Stimulated activated CD8-positive, alpha-beta memory T cell treated with anti-CD3 and anti-CD28 coated beads, Interleukin-15, amount 100 ng/mL, for 48 hours (primary cell): ENCODE measurements at regions not wholly inside any gene's neighbourhood (a gene's known extent, or its start where the extent isn't known, plus 50 kb on each side); places are given as distances from the start of the nearest gene placed in this dataset.

Experiments used
- DNase-seq, 2 donors: peaks; one replicate each; pipeline ENCODE4 v3.0.0-alpha.2; 2020; ENCODE audit warnings: low read depth in 2 of 2

DNA sequence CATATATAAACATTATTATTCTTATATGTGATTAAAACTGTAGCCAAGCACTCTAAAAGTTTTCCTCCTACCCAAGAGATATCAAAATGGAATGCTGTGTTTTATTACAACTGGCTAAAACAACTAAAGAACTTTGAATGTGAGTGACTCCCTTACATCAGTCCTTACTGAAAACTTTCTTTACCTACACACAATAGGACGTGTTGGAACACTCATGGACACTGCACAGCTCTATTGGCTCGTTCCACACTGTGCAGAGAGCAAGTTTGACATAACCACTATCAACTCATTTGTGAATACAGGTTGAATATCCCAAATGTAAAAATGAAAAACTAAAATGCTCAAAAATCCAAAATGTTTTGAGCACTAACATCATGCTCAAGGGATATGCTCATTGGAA is 650.6 kb downstream of the SLC4A3 start:
- DNase-seq = no peak

- no peak for DNase-seq
These were observed 651.9 kb downstream of the SLC4A3 start for GRCh38 chr2:220279372-220279771.

DNA sequence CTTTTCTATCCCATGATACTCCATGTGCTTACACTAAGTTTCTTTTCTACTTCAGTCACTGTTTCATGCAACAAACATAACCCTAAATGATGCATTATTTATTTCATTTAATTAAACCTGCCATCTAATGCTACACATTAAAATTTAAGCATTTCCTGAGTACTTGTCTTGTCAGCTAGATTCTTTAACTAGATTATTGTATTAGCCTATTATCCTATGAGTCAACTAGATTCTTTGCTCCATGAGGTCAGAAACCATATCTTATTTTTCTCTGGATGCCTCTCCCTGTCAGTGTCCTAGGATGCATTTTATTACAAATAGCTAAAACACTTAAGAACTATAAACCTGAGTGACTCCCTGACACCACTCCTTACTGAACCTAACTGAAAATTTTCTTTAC is 652.4 kb downstream of the SLC4A3 start:
- DNase-seq = no peak

- no peak for DNase-seq
These were observed 653.3 kb downstream of the SLC4A3 start for GRCh38 chr2:220280736-220281135.

DNA sequence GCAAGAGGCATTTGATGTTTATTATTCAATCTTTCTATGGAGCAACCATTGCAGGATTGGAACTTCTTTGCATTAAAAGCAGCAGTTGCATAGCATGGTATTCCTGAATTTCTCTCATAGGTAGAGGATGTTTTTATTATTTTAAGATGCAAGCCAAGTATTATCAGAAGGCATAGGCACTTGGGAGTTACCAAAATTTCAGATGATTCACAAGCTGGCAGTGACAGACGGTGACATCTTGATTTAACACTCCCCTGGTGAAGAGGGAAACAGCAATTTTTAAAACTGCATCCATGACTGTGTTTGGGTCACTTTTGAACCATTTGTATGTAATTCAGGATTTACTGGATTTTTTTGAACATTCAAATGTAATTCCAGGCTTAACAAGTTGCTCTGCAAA is 654.3 kb downstream of the SLC4A3 start:
- no peak for DNase-seq

GRCh38 chr2:220282236-220282635 is 654.8 kb downstream of the SLC4A3 start:
- no peak for DNase-seq

DNA sequence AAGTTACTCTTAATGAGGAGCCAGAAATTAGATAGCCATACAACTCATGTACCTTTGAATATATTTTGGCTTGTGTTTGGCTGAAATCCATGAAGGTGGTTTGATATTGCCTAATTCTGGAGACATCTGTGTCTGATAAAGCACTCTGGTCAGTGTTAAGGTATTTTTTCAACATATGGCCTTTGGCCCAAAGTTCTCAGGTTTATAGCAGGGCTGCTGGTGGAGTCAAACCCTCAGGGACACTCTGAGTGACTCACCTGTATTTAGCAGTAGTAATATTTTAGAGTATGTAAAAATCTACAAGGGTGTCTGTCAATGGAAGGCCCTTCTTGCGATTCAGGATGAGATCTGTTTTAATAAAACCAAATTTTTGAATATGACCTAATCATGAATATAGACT is 666.5 kb downstream of the SLC4A3 start:
- no peak for DNase-seq

DNA sequence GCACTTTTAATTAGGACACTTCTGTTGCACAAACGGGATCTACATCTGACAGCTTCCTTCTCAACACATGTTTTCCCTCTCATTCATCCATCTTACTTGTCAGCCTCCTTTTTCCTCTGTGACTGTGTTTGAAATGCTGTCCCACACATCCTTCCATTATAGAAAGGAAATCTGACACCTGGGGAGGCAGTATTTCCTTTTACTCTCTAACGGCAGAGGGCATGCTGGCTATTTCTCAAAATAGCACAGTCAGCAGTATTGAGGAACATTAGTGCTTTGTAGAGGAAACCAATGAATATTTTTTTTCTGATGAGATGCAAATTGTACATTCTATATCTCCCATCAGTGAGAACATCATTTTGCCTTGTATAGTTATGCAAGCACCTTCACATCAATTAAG is 668.7 kb downstream of the SLC4A3 start:
- DNase-seq = no peak

- DNase-seq = no peak
These were observed 669.7 kb downstream of the SLC4A3 start for GRCh38 chr2:220297093-220297492.

- no peak for DNase-seq
These were observed 673.4 kb downstream of the SLC4A3 start for GRCh38 chr2:220300806-220301205.

DNA sequence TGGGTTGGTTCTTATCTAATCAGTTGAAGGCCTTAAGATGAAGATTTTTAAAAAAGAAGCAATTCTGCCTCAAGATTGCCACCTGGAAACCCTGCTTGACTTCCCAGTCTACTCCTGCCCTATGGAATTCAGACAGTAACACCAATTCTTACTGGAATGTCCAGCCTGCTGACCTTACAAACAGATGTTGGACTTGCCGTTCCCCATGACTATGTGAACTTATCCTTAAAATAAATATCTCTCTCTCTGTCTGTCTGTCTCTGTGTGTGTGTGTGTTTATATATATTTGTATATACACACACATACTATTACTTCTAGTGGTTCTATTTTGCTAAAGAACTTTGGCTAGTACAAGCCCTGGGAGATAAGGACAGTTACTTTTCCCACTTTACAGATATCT is 675.3 kb downstream of the SLC4A3 start:
- DNase-seq = no peak

DNA sequence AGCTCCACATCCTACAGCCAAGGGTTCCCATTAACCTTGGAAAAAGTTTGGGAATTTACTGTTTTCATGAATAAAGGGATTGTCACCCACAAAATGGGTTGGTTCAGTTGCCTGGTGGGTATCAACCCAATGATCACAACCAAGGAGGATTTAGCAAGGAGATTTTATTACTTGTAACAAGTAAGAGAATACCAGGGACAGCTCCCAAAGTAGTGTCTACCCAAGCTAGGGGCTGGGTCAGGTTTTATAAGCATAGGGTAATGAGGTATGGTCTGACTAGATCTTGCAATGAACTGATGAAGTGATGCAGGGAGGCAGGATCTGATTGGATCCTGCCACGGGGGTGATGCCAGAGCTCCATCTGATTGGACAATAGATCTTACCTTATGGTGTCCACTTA is 681.8 kb downstream of the SLC4A3 start:
- DNase-seq = no peak

DNA sequence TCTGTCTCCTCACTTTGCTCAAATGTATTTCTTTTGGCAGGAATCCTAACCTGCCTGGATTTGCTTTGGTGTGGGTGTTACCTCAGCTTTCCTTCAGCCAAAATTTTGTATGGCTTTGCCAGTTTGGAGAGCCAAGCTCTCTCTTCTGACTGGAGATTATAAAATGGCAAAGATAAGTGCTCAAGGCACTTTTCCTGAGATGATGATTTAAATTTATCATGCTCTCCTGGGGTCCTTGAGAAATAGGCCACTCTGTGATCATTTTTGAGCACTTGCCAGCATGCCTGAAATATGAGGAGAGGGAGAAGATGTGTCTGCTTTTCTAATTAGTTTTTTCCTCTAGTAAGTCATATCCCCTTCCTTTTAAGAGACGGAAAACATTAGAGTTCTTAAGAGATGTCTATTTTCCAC is 683.0 kb downstream of the SLC4A3 start:
- DNase-seq = no peak

DNA sequence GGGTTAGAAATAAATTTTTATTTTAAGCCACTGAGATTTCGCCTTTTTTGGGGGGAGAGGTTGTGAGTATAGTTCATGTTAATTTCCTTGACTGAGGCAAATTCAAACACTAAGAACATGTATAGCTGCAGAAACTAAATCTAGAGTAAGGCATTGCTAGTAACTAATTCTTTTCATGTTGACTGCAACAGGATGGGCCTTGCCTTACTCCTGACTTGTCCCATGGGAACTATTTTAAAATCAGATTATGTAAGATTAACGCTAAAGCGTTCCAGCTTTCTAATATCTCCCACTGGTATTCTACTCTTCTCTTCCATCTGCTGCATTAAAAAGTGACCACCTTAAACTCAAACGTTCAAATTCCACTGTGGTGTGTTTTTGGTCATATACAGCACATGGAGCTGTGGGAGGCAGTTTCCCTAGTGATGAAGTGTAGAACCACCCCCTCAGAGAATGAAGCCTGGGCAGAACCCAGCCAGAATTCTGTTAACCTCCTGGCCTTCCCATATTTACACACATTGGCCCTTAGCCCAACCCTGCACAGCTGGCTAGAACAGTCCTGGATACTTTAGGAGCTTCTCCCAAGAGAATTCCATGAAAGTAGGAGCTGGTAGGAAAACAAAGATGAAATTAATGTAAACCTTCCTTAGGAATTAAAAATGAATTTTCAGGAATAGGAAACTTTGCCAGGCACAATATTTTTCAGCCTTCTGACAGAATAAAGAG is 687.8 kb downstream of the SLC4A3 start:
- DNase-seq = no peak

- DNase-seq = no peak
These were observed 690.6 kb downstream of the SLC4A3 start for GRCh38 chr2:220318037-220318436.

GRCh38 chr2:220318508-220318907 is 691.1 kb downstream of the SLC4A3 start:
- no peak for DNase-seq

DNA sequence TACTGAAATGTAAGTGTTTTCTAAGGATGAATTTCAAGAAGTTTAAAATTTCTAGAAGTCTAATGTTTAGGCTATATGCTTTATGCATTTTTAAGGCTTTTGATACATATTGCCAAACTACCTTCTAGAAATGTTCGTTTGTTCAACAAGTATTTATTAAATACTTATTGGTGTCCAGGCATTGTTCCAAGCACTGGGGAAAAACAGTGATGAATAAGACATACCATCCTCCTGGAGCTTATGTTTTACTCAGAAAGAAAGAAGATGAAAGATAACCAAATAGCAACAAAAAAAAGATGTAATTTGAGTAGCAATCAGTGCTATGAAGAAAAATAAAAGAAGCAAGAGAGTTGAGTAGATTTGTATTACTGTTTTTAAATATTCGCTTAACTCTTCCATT is 692.9 kb downstream of the SLC4A3 start:
- DNase-seq = no peak

- DNase-seq = no peak
These were observed 705.5 kb downstream of the SLC4A3 start for GRCh38 chr2:220332886-220333285.

DNA sequence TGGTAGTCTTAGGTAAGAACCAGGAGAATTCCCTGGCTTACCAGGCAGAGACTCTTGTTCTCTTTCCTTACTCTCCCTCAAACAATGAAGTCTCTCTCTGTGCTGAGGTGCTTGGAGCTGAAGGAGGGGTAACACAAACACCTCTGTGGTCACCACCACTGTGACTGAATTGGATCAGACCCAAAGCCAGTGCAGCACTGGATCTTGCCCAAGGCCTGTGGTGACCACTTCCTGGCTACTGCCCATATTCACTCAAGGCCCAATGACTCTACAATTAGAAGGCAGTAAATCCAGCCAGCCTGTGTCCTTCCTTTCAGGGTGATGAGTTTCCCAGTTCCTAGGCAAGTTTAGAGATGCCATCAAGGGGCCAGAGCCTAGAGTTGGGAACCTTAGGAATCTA is 706.8 kb downstream of the SLC4A3 start:
- DNase-seq = no peak

DNA sequence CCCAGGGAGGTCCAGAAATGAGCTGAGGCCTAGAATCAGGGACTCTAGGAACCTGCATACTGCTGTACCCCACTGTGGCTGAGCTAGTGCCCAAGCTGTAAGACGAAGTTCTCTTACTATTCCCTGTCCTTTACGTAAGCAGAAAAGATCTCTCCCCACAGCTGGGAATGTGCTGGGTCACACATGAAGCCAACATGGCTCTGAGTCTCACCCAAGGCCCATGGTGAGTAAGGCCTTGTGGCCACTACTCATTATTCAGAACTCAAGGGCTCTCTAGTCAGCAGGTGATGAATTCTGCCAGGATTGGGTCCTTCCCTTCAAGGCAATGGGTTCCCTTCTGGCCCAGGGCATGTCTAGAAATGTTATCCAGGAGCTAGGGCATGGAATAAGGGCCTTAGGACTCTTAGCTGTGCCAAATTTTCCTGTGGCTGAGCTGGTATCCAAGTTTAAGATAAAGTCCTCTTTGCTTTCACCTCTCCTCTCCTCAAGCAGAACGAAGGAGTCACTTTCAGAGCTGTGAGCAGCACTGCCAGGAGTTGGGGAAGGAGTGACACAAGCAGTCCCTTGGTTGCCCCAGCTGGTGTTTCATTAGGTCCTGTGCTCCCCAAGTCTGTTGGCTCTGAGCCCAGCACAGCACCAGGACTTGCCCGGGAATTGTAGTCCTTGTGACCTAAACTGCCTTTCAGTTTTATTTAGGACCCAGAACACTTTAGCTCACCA is 707.6 kb downstream of the SLC4A3 start:
- DNase-seq = no peak

- DNase-seq = no peak
These were observed 708.1 kb downstream of the SLC4A3 start for GRCh38 chr2:220335591-220335915.

- no peak for DNase-seq
These were observed 709.3 kb downstream of the SLC4A3 start for GRCh38 chr2:220336771-220337170.

GRCh38 chr2:220337611-220338440 is 710.4 kb downstream of the SLC4A3 start:
- no peak for DNase-seq
